Tibial nerve (tissue), 4 donors: ENCODE measurements at regions not wholly inside any gene's neighbourhood (a gene's known extent, or its start where the extent isn't known, plus 50 kb on each side); places are given as distances from the start of the nearest gene placed in this dataset.
"Not testable (repeated sequence)": the region's sequence is repeated elsewhere in the genome, so short reads cannot be mapped to it uniquely, and the experiment has no call there.

Source experiments
- DNase-seq, 2 donors: peaks; one replicate each; pipeline ENCODE4 v3.0.0-alpha.2; 2019; ENCODE audit warnings: low spot score in 2 of 2
- H3K27ac ChIP-seq, 4 donors: fragments of 200-600 bp; sonication (generic) in 3 of 4; one replicate each; pipeline ENCODE4 v1.5.1; 2017 to 2019; ENCODE audit warnings: mild to moderate bottlenecking in 1 of 4
- H3K27me3 ChIP-seq, 2 donors: fragments of 200-600 bp; sonication (generic) in 1 of 2; one replicate each; pipeline versions ENCODE4 v1.5.1 to v1.6.0; 2017 to 2019
- H3K36me3 ChIP-seq, 3 donors: fragments of 200-600 bp; sonication (generic); one replicate each; pipeline ENCODE4 v1.5.1; 2018 to 2019
- H3K4me1 ChIP-seq, 4 donors: fragments of 200-600 bp; sonication (generic) in 3 of 4; one replicate each; pipeline ENCODE4 v1.5.1; 2017 to 2019
- H3K4me3 ChIP-seq, 4 donors: fragments of 200-600 bp; sonication (generic) in 3 of 4; one replicate each; pipeline ENCODE4 v1.5.1; 2017 to 2019; ENCODE audit warnings: mild to moderate bottlenecking in 1 of 4, moderate library complexity in 1 of 4
- H3K9me3 ChIP-seq, 4 donors: fragments of 200-600 bp; sonication (generic) in 3 of 4; one replicate each; pipeline ENCODE4 v1.5.1; 2017 to 2019
- EP300 ChIP-seq, 2 donors: sonication (generic); formaldehyde crosslinking; IDR thresholded peaks; one replicate each; pipeline ENCODE4 v1.6.1; 2017; ENCODE audit warnings: antibody characterized with exemption in 2 of 2, mild to moderate bottlenecking in 1 of 2
- POLR2A ChIP-seq, 2 donors: fragments of 450-650 bp; IDR thresholded peaks; one replicate each; pipeline ENCODE4 v1.6.1; 2017; ENCODE audit warnings: antibody characterized with exemption in 2 of 2, mild to moderate bottlenecking in 2 of 2, moderate library complexity in 2 of 2
- WGBS, 2 donors: methylation state at CpG; one replicate each; pipeline ENCODE4 v1.1.5; 2018; 5-methylcytosine and 5-hydroxymethylcytosine counted together
- TF ChIP-seq, protein P1 (sequence below), 5 experiments: fragments of 200-600 bp in 3 of 5; fragments of 450-650 bp in 2 of 5; sonication (generic) in 3 of 5; IDR thresholded peaks; one replicate each; pipeline ENCODE4 v1.5.1; 2016 to 2019; ENCODE audit warnings: antibody characterized with exemption in 5 of 5, mild to moderate bottlenecking in 3 of 5, moderate library complexity in 2 of 5

DNA sequence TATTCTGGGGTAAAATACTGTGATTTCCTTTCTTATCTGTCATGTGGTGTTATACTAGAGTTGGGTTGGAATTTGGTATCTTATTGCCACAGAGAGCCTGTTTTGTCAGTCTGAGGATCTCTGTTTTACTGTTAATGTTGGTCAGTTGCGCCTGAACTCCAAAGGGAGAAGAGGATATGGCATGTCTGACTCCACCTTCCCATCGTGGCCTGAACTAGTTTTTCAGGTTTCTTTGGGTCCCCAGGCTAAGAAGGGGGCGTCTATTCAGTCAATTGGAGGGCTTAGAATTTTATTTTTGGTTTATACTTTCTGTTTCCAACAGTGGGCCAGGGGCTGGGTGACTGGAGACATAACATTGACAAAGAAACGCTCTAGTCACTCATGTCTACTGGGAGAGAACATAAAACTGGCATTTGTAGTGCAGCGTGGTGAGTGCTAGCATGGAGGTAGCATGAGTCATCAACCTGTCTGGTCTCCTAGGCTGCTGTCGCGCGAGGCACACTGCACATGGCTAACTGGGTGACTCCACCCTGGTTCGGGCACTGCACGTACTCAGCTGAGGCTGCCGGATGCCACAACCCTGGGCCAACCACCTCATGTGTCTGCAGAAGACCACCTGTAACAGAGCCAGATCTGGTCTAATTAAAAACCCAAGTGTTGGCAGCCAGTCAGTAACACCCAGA is 120.1 kb upstream of the OR9Q1 start:
- Histone ChIP-seq H3K27ac (no peak overlapping the region), H3K9me3 (peaks cover 0 to 2% (median 0%) of the 10 kb centered on the region in 4 donors), H3K36me3 (no peaks in the 10 kb centered on the region), H3K4me1 (no peaks in the 10 kb centered on the region), H3K27me3 (no peaks in the 10 kb centered on the region), H3K4me3 (no peak overlapping the region)
- TF ChIP-seq POLR2A (IDR thresholded peaks at IDR 0.05) (no peak), EP300 (IDR thresholded peaks at IDR 0.05) (no peak)
- TF ChIP-seq, protein P1, sequence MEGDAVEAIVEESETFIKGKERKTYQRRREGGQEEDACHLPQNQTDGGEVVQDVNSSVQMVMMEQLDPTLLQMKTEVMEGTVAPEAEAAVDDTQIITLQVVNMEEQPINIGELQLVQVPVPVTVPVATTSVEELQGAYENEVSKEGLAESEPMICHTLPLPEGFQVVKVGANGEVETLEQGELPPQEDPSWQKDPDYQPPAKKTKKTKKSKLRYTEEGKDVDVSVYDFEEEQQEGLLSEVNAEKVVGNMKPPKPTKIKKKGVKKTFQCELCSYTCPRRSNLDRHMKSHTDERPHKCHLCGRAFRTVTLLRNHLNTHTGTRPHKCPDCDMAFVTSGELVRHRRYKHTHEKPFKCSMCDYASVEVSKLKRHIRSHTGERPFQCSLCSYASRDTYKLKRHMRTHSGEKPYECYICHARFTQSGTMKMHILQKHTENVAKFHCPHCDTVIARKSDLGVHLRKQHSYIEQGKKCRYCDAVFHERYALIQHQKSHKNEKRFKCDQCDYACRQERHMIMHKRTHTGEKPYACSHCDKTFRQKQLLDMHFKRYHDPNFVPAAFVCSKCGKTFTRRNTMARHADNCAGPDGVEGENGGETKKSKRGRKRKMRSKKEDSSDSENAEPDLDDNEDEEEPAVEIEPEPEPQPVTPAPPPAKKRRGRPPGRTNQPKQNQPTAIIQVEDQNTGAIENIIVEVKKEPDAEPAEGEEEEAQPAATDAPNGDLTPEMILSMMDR (IDR thresholded peaks at IDR 0.05): no peak
- 64 to 82% methylated on average over 11 of the region's 11 CpGs for WGBS, 2 donors
- no peak for DNase-seq

DNA sequence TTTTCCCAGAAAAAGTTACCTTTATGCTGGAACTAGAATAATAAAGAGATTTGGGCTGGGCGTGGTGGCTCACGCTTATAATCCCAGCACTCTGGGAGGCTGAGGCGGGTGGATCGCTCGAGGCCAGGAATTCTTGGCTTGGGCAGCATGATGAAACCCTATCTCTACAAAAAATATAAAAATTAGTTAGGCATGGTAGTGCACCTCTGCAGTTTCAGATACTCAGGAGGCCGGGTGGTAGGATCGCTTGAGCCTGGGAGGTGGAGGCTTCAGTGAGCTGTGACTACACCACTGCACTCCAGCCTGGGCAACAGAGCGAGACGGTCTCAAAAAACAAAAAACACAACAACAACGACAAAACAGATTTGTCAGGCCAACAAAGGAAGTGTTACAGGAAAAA is 119.3 kb upstream of the OR9Q1 start:
- Histone ChIP-seq H3K27ac (no peak overlapping the region), H3K9me3 (peaks cover 0 to 4% (median 0%) of the 10 kb centered on the region in 4 donors), H3K27me3 (no peaks in the 10 kb centered on the region), H3K4me1 (no peaks in the 10 kb centered on the region), H3K4me3 (no peak overlapping the region), H3K36me3 (no peaks in the 10 kb centered on the region)
- TF ChIP-seq EP300 (IDR thresholded peaks at IDR 0.05): no peak
- 73 to 80% methylated on average over 10 of the region's 10 CpGs for WGBS, 2 donors
- DNase-seq: no peak

DNA sequence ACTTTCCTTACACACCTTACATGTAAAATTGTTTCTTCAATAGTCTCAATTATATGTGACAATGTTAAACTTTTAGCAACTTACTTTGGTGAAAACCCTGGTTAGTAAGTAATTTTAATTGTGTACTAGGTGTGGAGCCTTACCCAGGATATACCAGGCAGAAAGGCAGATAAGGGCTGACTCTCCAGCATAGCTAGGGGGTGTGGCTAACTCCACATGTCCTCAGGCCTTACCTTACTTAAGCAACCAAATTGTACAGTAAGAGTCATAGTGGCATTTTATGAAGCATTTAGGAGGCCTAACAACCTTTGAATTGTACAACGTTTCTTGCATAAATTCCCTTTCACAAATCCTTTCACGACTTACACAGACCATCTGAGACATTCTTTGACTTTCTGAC is 118.2 kb upstream of the OR9Q1 start:
- Histone ChIP-seq H3K27ac (no peak overlapping the region), H3K4me3 (no peak overlapping the region), H3K9me3 (peaks cover 0 to 4% (median 0%) of the 10 kb centered on the region in 4 donors), H3K27me3 (no peaks in the 10 kb centered on the region), H3K4me1 (no peaks in the 10 kb centered on the region), H3K36me3 (no peaks in the 10 kb centered on the region)
- no peak for DNase-seq
- TF ChIP-seq EP300 (IDR thresholded peaks at IDR 0.05) (no peak), POLR2A (IDR thresholded peaks at IDR 0.05) (no peak)
- TF ChIP-seq, protein P1 (IDR thresholded peaks at IDR 0.05): no peak
- WGBS, 2 donors: 66 to 71% methylated on average over 2 of the region's 2 CpGs

DNA sequence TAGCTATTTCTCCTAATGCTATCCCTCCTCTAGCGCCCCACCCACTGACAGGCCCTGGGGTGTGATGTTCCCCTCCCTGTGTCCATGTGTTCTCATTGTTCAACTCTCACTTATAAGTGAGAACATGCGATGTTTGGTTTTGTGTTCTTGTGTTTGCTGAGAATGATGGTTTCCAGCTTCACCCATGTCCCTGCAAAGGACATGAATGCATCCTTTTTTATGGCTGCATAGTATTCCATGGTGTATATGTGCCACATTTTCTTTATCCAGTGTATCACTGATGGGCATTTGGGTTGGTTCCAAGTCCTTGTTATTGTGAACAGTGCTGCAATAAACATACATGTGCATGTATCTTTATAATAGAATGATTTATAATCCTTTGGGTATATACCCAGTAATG is 115.3 kb upstream of the OR9Q1 start:
- not testable (repeated sequence) for H3K9me3 ChIP-seq, H3K27me3 ChIP-seq, H3K27ac ChIP-seq, H3K4me3 ChIP-seq, H3K4me1 ChIP-seq, DNase-seq, H3K36me3 ChIP-seq
- WGBS, 2 donors: 88 to 91% methylated on average over 2 of the region's 2 CpGs

DNA sequence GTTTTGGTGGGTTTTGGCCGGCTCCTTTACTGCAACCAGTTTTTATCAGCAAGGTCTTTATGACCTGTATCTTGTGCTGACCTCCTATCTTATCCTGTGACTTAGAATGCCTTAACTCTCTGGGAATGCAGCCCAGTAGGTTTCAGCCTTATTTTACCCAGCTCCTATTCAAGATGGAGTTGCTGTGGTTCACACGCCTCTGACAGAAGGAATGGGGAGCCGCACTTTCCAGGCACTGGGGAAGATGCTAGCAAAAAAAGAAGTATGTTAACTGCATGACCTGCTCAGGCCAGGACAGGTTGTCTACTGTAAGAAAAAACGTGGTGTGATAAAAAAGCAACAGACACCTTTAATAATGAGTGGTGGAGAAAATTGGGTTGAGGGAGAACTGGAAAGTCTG is 112.2 kb upstream of the OR9Q1 start:
- 70 to 75% methylated on average over 4 of the region's 4 CpGs for WGBS, 2 donors
- not testable (repeated sequence) for H3K27me3 ChIP-seq, H3K4me1 ChIP-seq, H3K4me3 ChIP-seq, DNase-seq, H3K27ac ChIP-seq, H3K36me3 ChIP-seq
- peaks cover 0 to 12% (median 0%) of the 10 kb centered on the region in 4 donors for H3K9me3 ChIP-seq

DNA sequence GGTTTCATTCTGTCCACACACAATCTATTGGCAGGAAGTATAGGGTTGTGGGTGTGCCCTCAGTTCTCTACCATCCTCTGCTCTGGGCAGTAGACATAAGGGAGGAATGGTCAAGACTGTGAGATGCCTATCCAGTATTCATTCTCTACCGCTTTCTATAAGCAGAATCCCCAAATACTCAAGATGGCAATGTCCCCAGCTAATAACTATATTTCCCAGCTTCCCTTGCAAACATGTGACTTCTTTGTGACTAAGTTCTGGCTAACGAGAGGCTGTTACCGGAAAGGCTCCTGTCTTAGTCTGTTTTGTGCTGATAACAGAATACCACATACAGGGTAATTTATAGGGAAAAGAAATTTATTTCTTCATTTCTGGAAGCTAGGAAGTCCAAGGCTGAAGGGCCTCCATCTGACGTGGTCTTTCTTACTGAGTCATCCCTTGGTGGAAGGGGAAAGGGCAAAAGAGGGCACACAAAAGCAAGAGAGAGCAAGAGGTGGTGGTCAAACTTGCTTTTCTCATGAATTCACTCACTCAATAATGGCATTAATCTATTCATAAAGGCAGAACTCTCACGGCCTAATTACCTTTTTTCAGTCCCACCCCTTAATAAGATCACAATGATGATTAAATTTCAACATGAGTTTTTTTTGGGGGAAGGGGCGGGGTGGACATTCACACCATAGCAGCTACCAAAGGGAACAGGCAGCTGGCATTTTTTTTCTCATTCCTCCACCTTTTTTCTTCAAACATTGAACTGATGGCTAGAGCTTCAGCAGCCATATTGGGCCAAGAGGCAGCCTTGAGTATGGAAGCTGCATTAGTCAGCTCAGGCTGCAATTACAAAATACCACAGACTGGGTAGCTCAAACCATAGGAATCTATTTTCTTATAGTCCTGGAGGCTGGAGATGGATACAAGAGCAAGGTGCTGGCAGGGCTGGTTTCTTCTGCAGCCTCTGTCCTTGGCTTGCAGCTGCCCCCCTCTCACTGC is 109.7 kb upstream of the OR9Q1 start:
- Histone ChIP-seq H3K4me1 (no peaks in the 10 kb centered on the region), H3K27ac (no peak overlapping the region), H3K36me3 (no peaks in the 10 kb centered on the region), H3K9me3 (peaks cover 0 to 7% (median 0%) of the 10 kb centered on the region in 4 donors), H3K27me3 (no peaks in the 10 kb centered on the region), H3K4me3 (no peak overlapping the region)
- TF ChIP-seq, protein P1 (IDR thresholded peaks at IDR 0.05): no peak
- TF ChIP-seq POLR2A (IDR thresholded peaks at IDR 0.05) (no peak), EP300 (IDR thresholded peaks at IDR 0.05) (no peak)
- no peak for DNase-seq
- WGBS, 2 donors: 62 to 74% methylated on average over 6 of the region's 6 CpGs
